H1 (cell line): ENCODE measurements at regions not wholly inside any gene's neighbourhood (a gene's known extent, or its start where the extent isn't known, plus 50 kb on each side); places are given as distances from the start of the nearest gene placed in this dataset.

Source experiments
- BRCA1 ChIP-seq: IDR thresholded peaks from 2 replicates; pipeline ENCODE4 v1.6.1; 2012; ENCODE audit warnings: low read depth, low read length, improper control_type of control experiment
- CHD1 ChIP-seq: IDR thresholded peaks from 2 replicates; pipeline ENCODE4 v1.6.1; 2012; ENCODE audit warnings: low read depth, low read length, improper control_type of control experiment
- CHD7 ChIP-seq: fragments of 300-600 bp; sonication (generic); IDR thresholded peaks from 2 replicates; pipeline ENCODE4 v1.7.1; 2012; ENCODE audit warnings: low read length, moderate library complexity, mild to moderate bottlenecking, inconsistent platforms; ENCODE audit not compliant: insufficient replicate concordance
- JUN ChIP-seq: IDR thresholded peaks from 2 replicates; pipeline ENCODE4 v1.6.1; 2011; ENCODE audit warnings: low read depth, mild to moderate bottlenecking, improper control_type of control experiment, low read length
- MAX ChIP-seq: IDR thresholded peaks from 2 replicates; pipeline ENCODE4 v1.6.1; 2012; ENCODE audit warnings: inconsistent platforms
- NANOG ChIP-seq: IDR thresholded peaks from 2 replicates; pipeline ENCODE4 v1.6.1; 2011; ENCODE audit warnings: low read length, low read depth, mild to moderate bottlenecking, inconsistent platforms; ENCODE audit not compliant: insufficient read depth, poor library complexity, severe bottlenecking
- POU5F1 ChIP-seq: IDR thresholded peaks from 2 replicates; pipeline ENCODE4 v1.6.1; 2011; ENCODE audit warnings: low read depth, mild to moderate bottlenecking, low read length, moderate library complexity
- RNF2 ChIP-seq: fragments of 200-900, 300-1000 bp; sonication (generic); IDR thresholded peaks from 2 replicates; pipeline ENCODE4 v1.7.1; 2016; ENCODE audit warnings: borderline replicate concordance, low read depth, mild to moderate bottlenecking, antibody characterized with exemption, low read length; ENCODE audit not compliant: poor library complexity, severe bottlenecking; ENCODE audit errors: missing control alignments
- SAP30 ChIP-seq: fragments of 300-600 bp; sonication (generic); IDR thresholded peaks from 2 replicates; pipeline ENCODE4 v1.7.1; 2012; ENCODE audit warnings: low read length, moderate library complexity, mild to moderate bottlenecking, inconsistent platforms; ENCODE audit not compliant: insufficient read depth, insufficient replicate concordance
- TCF12 ChIP-seq: IDR thresholded peaks from 2 replicates; pipeline ENCODE4 v1.6.1; 2011; ENCODE audit warnings: low read depth, mild to moderate bottlenecking, low read length

GRCh38 chr1:121544500-121544899, 359.7 kb downstream of the SRGAP2C start (continued):
- no peak for TF ChIP-seq CHD7
- TF ChIP-seq MAX: no peak
- TF ChIP-seq TCF12: no peak
- TF ChIP-seq POU5F1: no peak
- TF ChIP-seq RNF2: no peak
- no peak for TF ChIP-seq CHD1
- TF ChIP-seq SAP30: no peak
- no peak for TF ChIP-seq JUN
- no peak for TF ChIP-seq BRCA1
- no peak for TF ChIP-seq NANOG
